ENCODE measurements at regions not wholly inside any gene's neighbourhood (a gene's known extent, or its start where the extent isn't known, plus 50 kb on each side); places are given as distances from the start of the nearest gene placed in this dataset.

DNA sequence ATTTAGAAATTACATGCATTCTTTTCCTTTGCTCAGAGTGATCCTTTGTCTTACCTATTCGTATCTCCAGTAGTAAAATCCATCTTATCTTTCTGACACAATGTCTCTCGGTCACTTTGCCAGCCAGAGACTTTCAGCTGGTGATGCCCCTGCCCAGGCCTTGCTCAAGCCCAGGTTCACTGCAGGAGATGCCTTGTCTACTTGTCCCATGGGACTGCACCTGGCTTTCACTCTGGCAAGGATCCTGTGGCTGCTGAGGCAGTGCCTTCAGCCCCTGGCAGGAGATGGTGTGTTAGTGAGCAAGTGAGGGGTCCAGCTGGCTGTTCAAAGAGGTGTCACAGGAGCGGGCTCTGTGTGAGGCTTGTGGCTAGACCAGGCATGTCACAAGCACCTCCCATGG lies 1268.9 kb downstream of the OTOL1 start:
- no peaks in the 10 kb centered on the region for H4K20me1 ChIP-seq (ENCODE audit: insufficient read depth, low read length)
- no peaks in the 10 kb centered on the region for H3K9me3 ChIP-seq (ENCODE audit: low read length)
- ChIA-PET POLR2A (no interaction called here), CTCF (ENCODE audit: unreplicated experiment) (no interaction called here)
- no peak overlapping the region for H3K4me2 ChIP-seq (ENCODE audit: low read length)
- intact Hi-C loops (cut with micrococcal nuclease; ENCODE audit: unreplicated experiment): no loop called here
- no peaks in the 10 kb centered on the region for H3K79me2 ChIP-seq (ENCODE audit: insufficient read depth, low read depth, low read length)
- BruUV-seq (replicated peaks): no TSS peak
- DNase-seq (ENCODE audit: low spot score): no peak
- no peak for TF ChIP-seq EZH2phosphoT487 (IDR thresholded peaks at IDR 0.05; ENCODE audit: borderline replicate concordance, low read depth, low read length)
- no peak for TF ChIP-seq CTCF (conservative IDR thresholded peaks at IDR 0.05; ENCODE audit: low read length)
- H3K9me2 ChIP-seq (ENCODE audit: insufficient read depth, low read length): no peaks in the 10 kb centered on the region
- H3K36me3 ChIP-seq (ENCODE audit: insufficient read depth, low read length): no peaks in the 10 kb centered on the region
- no peaks in the 10 kb centered on the region for H3K4me1 ChIP-seq (ENCODE audit: insufficient read depth, low read length, poor library complexity, severe bottlenecking)
- H3K27ac ChIP-seq (ENCODE audit: low read depth, low read length, poor library complexity, severe bottlenecking): no peak overlapping the region
- no peak overlapping the region for H2AFZ ChIP-seq (ENCODE audit: low read length)
- no peak overlapping the region for H3K4me3 ChIP-seq (ENCODE audit: low read depth, low read length, poor library complexity, severe bottlenecking)

- Histone ChIP-seq H3K9me3 (ENCODE audit: low read length) (no peaks in the 10 kb centered on the region), H3K79me2 (ENCODE audit: insufficient read depth, low read depth, low read length) (no peaks in the 10 kb centered on the region), H3K27ac (ENCODE audit: low read depth, low read length, poor library complexity, severe bottlenecking) (no peak overlapping the region), H2AFZ (ENCODE audit: low read length) (no peak overlapping the region), H3K4me3 (ENCODE audit: low read depth, low read length, poor library complexity, severe bottlenecking) (no peak overlapping the region), H3K9me2 (ENCODE audit: insufficient read depth, low read length) (no peaks in the 10 kb centered on the region), H3K4me1 (ENCODE audit: insufficient read depth, low read length, poor library complexity, severe bottlenecking) (no peaks in the 10 kb centered on the region), H4K20me1 (ENCODE audit: insufficient read depth, low read length) (no peaks in the 10 kb centered on the region), H3K36me3 (ENCODE audit: insufficient read depth, low read length) (no peaks in the 10 kb centered on the region), H3K4me2 (ENCODE audit: low read length) (no peak overlapping the region)
- ChIA-PET CTCF (ENCODE audit: unreplicated experiment) (no interaction called here), POLR2A (interaction anchor here (1.7 kb wide), 1 partner anchor 11 kb away, joined by 6 read pairs; no protein-coding TSS in a partner anchor)
- no peak for DNase-seq (ENCODE audit: low spot score)
- intact Hi-C loops (cut with micrococcal nuclease; ENCODE audit: unreplicated experiment): no loop called here
- TF ChIP-seq EZH2phosphoT487 (IDR thresholded peaks at IDR 0.05; ENCODE audit: borderline replicate concordance, low read depth, low read length) (no peak), CTCF (conservative IDR thresholded peaks at IDR 0.05; ENCODE audit: low read length) (no peak)
- no TSS peak for BruUV-seq (replicated peaks)
Observed at GRCh38 chr3:162769564-162769963, 1273.0 kb downstream of the OTOL1 start.

GRCh38 chr3:162770551-162770950 lies 1273.9 kb downstream of the OTOL1 start:
- BruUV-seq (replicated peaks): no TSS peak
- no peak for DNase-seq (ENCODE audit: low spot score)
- no peak overlapping the region for H3K4me2 ChIP-seq (ENCODE audit: low read length)
- no peak overlapping the region for H2AFZ ChIP-seq (ENCODE audit: low read length)
- no peak overlapping the region for H3K4me3 ChIP-seq (ENCODE audit: low read depth, low read length, poor library complexity, severe bottlenecking)
- ChIA-PET CTCF (ENCODE audit: unreplicated experiment) (no interaction called here), POLR2A (no interaction called here)
- intact Hi-C loops (cut with micrococcal nuclease; ENCODE audit: unreplicated experiment): no loop called here
- no peaks in the 10 kb centered on the region for H3K79me2 ChIP-seq (ENCODE audit: insufficient read depth, low read depth, low read length)
- no peaks in the 10 kb centered on the region for H4K20me1 ChIP-seq (ENCODE audit: insufficient read depth, low read length)
- no peak overlapping the region for H3K27ac ChIP-seq (ENCODE audit: low read depth, low read length, poor library complexity, severe bottlenecking)
- H3K36me3 ChIP-seq (ENCODE audit: insufficient read depth, low read length): no peaks in the 10 kb centered on the region
- no peaks in the 10 kb centered on the region for H3K4me1 ChIP-seq (ENCODE audit: insufficient read depth, low read length, poor library complexity, severe bottlenecking)
- no peak for TF ChIP-seq CTCF (conservative IDR thresholded peaks at IDR 0.05; ENCODE audit: low read length)
- TF ChIP-seq EZH2phosphoT487 (IDR thresholded peaks at IDR 0.05; ENCODE audit: borderline replicate concordance, low read depth, low read length): no peak
- H3K9me2 ChIP-seq (ENCODE audit: insufficient read depth, low read length): no peaks in the 10 kb centered on the region
- H3K9me3 ChIP-seq (ENCODE audit: low read length): no peaks in the 10 kb centered on the region

Data from OCI-LY7 (cell line).